HepG2 (cell line): ENCODE measurements at regions not wholly inside any gene's neighbourhood (a gene's known extent, or its start where the extent isn't known, plus 50 kb on each side); places are given as distances from the start of the nearest gene placed in this dataset.
"Not testable (repeated sequence)": the region's sequence is repeated elsewhere in the genome, so short reads cannot be mapped to it uniquely, and the experiment has no call there.

Experiments
- ATAC-seq: fragments of 200-7000 bp; cut with Tn5 transposase; 3 replicates; pipeline ENCODE4 v1.9.1; 2020; ENCODE audit warnings: mild to moderate bottlenecking, moderate library complexity
- BruUV-seq: library from RNA; stranded (reverse); fragments of 400-500 nt; replicated peaks from 2 replicates; lab custom pipeline; 2021; lab: Mats Ljungman, UMichigan
- CTCF ChIA-PET: fragments of 300-600 bp; formaldehyde crosslinking; extraction: SDS; loops from one replicate; lab custom pipeline; 2021; ENCODE audit warnings: low total read pairs, inconsistent platforms, low intra/inter-chr PET ratio; lab: Yijun Ruan, JAX
- POLR2A ChIA-PET: fragments of 350-600 bp; sonication (Branson Sonifier 250); formaldehyde crosslinking; loops from one replicate; lab custom pipeline; 2020; ENCODE audit warnings: antibody characterized with exemption, inconsistent platforms; lab: Yijun Ruan, JAX
- DNase-seq: peaks from one replicate; pipeline ENCODE4 v3.0.0-alpha.2; 2015; ENCODE audit warnings: low spot score
- FAIRE-seq: peaks from 3 replicates; lab custom pipeline; 2011; peaks lifted over from hg19 to GRCh38; lab: Jason Lieb, UNC
- H2AFZ ChIP-seq: one replicate; pipeline ENCODE4 v1.6.1; 2011; ENCODE audit warnings: low read length, inconsistent platforms
- H3K27ac ChIP-seq: fragments of 300-600 bp; 3 replicates; pipeline ENCODE4 v1.8.0; 2011; ENCODE audit warnings: mixed run types, mild to moderate bottlenecking, mixed read lengths, low read length, inconsistent platforms; ENCODE audit not compliant: insufficient read depth; ENCODE audit errors: extremely low read length
- H3K27me3 ChIP-seq, 2 experiments: fragments of 200-600 bp in 1 of 2; 2 replicates in 1 of 2; 3 replicates in 1 of 2; pipeline versions ENCODE4 v1.6.0 to v1.8.0; 2011; ENCODE audit warnings: low read length in 2 of 2, mild to moderate bottlenecking in 2 of 2, moderate library complexity in 2 of 2, inconsistent platforms in 1 of 2; ENCODE audit not compliant: insufficient read depth in 2 of 2, control insufficient read depth in 1 of 2
- H3K36me3 ChIP-seq, 2 experiments: fragments of 200-600 bp in 1 of 2; replicated peaks in 1 of 2; 2 replicates in 1 of 2; 3 replicates in 1 of 2; pipeline versions ENCODE4 v1.5.1 to v1.8.0; 2011; ENCODE audit warnings: low read length in 2 of 2, inconsistent platforms in 1 of 2; ENCODE audit not compliant: insufficient read depth in 2 of 2, control insufficient read depth in 1 of 2
- H3K4me1 ChIP-seq: 2 replicates; pipeline ENCODE4 v1.5.1; 2012; ENCODE audit warnings: low read length, inconsistent platforms; ENCODE audit not compliant: insufficient read depth
- H3K4me2 ChIP-seq: 2 replicates; pipeline ENCODE4 v1.6.0; 2011; ENCODE audit warnings: low read depth, low read length, inconsistent platforms
- H3K4me3 ChIP-seq, 3 experiments: fragments of 200-600 bp in 1 of 3; sonication (generic), shearing (Covaris generic) in 1 of 3; replicated peaks in 1 of 3; 2 replicates each; pipeline ENCODE4 v1.5.1; 2011 to 2016; ENCODE audit warnings: low read length in 3 of 3, inconsistent platforms in 2 of 3, low read depth in 2 of 3, mild to moderate bottlenecking in 2 of 3, control low read depth in 1 of 3, mixed read lengths in 1 of 3; ENCODE audit not compliant: insufficient read depth in 1 of 3
- H3K79me2 ChIP-seq: one replicate; pipeline ENCODE4 v1.6.1; 2011; ENCODE audit warnings: low read length, inconsistent platforms; ENCODE audit not compliant: insufficient read depth
- H3K9ac ChIP-seq: 2 replicates; pipeline ENCODE4 v1.6.0; 2011; ENCODE audit warnings: mild to moderate bottlenecking, low read depth, low read length, inconsistent platforms; ENCODE audit not compliant: insufficient read depth
- H3K9me3 ChIP-seq: 2 replicates; pipeline ENCODE4 v1.5.1; 2012; ENCODE audit warnings: mild to moderate bottlenecking, low read length
- H4K20me1 ChIP-seq: 2 replicates; pipeline ENCODE4 v1.6.0; 2011; ENCODE audit warnings: inconsistent platforms, mild to moderate bottlenecking, low read length, moderate library complexity; ENCODE audit not compliant: insufficient read depth
- POLR2AphosphoS2 ChIP-seq: IDR thresholded peaks from 2 replicates; pipeline ENCODE4 v1.6.1; 2011; ENCODE audit warnings: low read depth, low read length, improper control_type of control experiment
- ZNF292 ChIP-seq: sonication (generic); formaldehyde crosslinking; IDR thresholded peaks from 2 replicates; pipeline ENCODE4 v1.8.1; 2022; ENCODE audit warnings: mild to moderate bottlenecking, low read depth, missing genetic modification reagents, borderline replicate concordance
- WGBS: methylation state at CpG from one replicate; pipeline ENCODE4 v1.1.6; 2017; ENCODE audit warnings: low lambda C conversion rate; 5-methylcytosine and 5-hydroxymethylcytosine counted together
- in situ Hi-C: cut with HindIII; loops from 2 replicates; pipeline ENCODE4 v1.10.0; 2017; ENCODE audit warnings: low pct_unique_long_range_greater_than_20kb; ENCODE audit not compliant: extremely low pct_ligation_motif_present
- intact Hi-C: fragments of 100-400 bp; cut with micrococcal nuclease; formaldehyde crosslinking; loops from one replicate; pipeline ENCODE4 v1.10.0; 2022; ENCODE audit not compliant: unreplicated experiment

DNA sequence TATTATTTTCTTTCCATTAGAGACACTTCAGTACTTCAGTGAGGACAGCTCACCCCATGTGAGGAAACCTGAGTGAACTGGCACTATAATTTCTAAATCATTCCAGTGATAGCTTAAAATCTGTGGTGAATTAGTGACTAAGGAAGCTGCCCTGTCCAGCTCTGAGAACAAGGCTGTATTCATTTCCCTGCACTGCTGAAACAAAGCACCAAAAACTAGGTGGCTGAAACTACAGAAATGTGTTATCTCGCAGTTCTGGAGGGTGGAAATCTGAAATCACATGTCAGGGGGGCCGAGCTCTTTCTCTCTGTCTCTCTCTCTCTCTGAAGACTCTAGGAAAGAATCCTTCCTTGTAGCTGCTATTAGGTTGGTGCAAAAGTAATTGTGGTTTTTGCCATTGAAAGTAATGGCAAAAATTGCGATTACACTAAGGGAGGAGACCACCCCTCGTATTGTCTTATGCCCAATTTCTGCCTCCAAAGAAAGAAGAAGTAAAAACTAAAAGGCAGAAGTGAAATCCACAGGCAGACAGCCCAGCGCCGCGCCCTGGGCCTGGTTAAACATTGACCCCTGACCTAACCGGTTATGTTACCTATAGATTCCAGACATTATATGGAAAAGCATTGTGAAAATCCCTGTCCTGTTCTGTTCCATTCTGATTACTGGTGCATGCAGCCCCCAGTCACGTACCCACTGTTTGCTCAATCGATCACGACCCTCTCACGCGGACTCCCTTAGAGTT lies 153.0 kb upstream of the LRRN1 start:
- intact Hi-C loops, POLR2A ChIA-PET, BruUV-seq: not testable (repeated sequence)

DNA sequence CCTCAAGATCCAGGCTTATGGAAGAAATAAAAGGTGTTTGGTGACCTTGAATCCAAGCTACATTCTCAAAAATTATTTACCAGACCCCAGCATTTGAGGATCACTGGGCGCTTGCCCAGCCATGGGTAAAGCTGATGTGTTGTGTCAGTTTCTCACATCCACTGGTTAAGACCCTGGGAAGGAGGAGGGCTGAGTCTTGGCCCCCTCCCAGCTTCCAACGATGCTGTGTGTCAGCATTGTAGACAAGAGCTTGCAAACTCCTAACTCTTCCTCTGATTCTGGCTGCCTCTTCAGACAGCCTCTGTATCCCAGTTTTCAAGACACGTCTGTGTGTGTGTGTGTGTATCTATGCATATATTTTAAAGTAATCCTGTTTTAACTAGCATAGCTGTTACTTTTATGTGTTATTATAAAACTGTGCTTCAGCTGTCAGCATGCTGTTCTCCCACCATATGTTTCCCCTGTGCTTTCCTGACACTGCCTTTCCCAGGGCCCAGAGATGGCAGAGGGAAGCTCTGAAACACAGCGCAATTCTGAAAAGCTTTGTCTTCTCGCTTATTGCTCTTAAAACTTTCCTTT lies 157.3 kb upstream of the LRRN1 start:
- BruUV-seq = no TSS peak
- H3K4me3 ChIP-seq = no peak overlapping the region
- intact Hi-C loops = no loop called here
- DNase-seq (no peak), FAIRE-seq (no peak), ATAC-seq (no peak)
- ChIA-PET CTCF (no interaction called here), POLR2A (no interaction called here)
- H3K4me1 ChIP-seq = no peaks in the 10 kb centered on the region
- H3K9me3 ChIP-seq = no peaks in the 10 kb centered on the region
- no peak overlapping the region for H2AFZ ChIP-seq
- H4K20me1 ChIP-seq = no peaks in the 10 kb centered on the region
- no peaks in the 10 kb centered on the region for H3K36me3 ChIP-seq
- no peaks in the 10 kb centered on the region; a peak in 1 of 5 replicates for H3K27me3 ChIP-seq
- in situ Hi-C loops = no loop called here
- TF ChIP-seq POLR2AphosphoS2 = no peak
- no peak for TF ChIP-seq ZNF292 (CRISPR knock-in tag)
- H3K9ac ChIP-seq = no peak overlapping the region
- 28% methylated on average over 5 of the region's 5 CpGs for WGBS
- no peaks in the 10 kb centered on the region for H3K79me2 ChIP-seq
- no peak overlapping the region for H3K4me2 ChIP-seq
- no peak overlapping the region for H3K27ac ChIP-seq

More for the DNA sequence above, 153.0 kb upstream of the LRRN1 start:
- H3K36me3 ChIP-seq, H2AFZ ChIP-seq, H3K4me1 ChIP-seq, H3K4me2 ChIP-seq, H3K4me3 ChIP-seq, H4K20me1 ChIP-seq, H3K79me2 ChIP-seq, DNase-seq, in situ Hi-C loops, H3K9ac ChIP-seq, H3K27me3 ChIP-seq, H3K27ac ChIP-seq, CTCF ChIA-PET, FAIRE-seq, H3K9me3 ChIP-seq, ATAC-seq: not testable (repeated sequence)
- 19% methylated on average over 13 of the region's 13 CpGs for WGBS
